Sigmoid colon (tissue), 4 donors: ENCODE measurements at regions not wholly inside any gene's neighbourhood (a gene's known extent, or its start where the extent isn't known, plus 50 kb on each side); places are given as distances from the start of the nearest gene placed in this dataset.

Experiments used
- EP300 ChIP-seq, 4 donors: sonication (generic); formaldehyde crosslinking; IDR thresholded peaks; one replicate each; pipeline ENCODE4 v1.6.1; 2017; ENCODE audit warnings: antibody characterized with exemption in 4 of 4
- POLR2A ChIP-seq, 2 donors: fragments of 450-650 bp; IDR thresholded peaks; one replicate each; pipeline ENCODE4 v1.6.1; 2016; ENCODE audit warnings: antibody characterized with exemption in 2 of 2, mild to moderate bottlenecking in 2 of 2, moderate library complexity in 2 of 2
- POLR2AphosphoS5 ChIP-seq, 4 donors: sonication (generic); formaldehyde crosslinking; IDR thresholded peaks; one replicate each; pipeline ENCODE4 v1.6.1; 2017; ENCODE audit warnings: antibody characterized with exemption in 4 of 4
- TF ChIP-seq, protein P1 (sequence below), 4 experiments: fragments of 450-650 bp in 3 of 4; fragments of 200-600 bp in 1 of 4; IDR thresholded peaks; one replicate each; pipeline ENCODE4 v1.5.1; 2016 to 2019; ENCODE audit warnings: antibody characterized with exemption in 4 of 4, mild to moderate bottlenecking in 3 of 4, moderate library complexity in 2 of 4

DNA sequence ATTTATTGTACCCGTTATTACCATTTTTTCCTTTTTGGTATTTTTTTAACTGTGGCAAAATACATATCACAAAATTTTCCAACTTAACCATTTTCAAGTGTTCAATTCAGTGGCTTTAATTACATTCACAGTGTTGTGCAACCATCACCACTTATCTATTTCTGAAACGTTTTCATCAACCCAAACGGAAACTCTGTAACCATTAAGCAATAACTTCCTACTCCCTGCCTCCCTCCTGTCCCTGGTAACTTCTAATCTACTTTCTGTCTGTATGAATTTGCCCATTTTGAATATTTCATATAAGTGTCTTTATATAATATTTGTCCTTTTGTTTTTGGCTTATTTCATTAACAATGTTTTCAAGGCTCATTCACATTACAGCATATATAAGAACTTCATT is 57.4 kb upstream of the MSN start:
- TF ChIP-seq, protein P1, sequence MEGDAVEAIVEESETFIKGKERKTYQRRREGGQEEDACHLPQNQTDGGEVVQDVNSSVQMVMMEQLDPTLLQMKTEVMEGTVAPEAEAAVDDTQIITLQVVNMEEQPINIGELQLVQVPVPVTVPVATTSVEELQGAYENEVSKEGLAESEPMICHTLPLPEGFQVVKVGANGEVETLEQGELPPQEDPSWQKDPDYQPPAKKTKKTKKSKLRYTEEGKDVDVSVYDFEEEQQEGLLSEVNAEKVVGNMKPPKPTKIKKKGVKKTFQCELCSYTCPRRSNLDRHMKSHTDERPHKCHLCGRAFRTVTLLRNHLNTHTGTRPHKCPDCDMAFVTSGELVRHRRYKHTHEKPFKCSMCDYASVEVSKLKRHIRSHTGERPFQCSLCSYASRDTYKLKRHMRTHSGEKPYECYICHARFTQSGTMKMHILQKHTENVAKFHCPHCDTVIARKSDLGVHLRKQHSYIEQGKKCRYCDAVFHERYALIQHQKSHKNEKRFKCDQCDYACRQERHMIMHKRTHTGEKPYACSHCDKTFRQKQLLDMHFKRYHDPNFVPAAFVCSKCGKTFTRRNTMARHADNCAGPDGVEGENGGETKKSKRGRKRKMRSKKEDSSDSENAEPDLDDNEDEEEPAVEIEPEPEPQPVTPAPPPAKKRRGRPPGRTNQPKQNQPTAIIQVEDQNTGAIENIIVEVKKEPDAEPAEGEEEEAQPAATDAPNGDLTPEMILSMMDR (IDR thresholded peaks at IDR 0.05), result no peak
- no peak for TF ChIP-seq EP300 (IDR thresholded peaks at IDR 0.05)
- TF ChIP-seq POLR2AphosphoS5 (IDR thresholded peaks at IDR 0.05), result no peak
- no peak for TF ChIP-seq POLR2A (IDR thresholded peaks at IDR 0.05)
